DND-41 (cell line): ENCODE measurements at regions not wholly inside any gene's neighbourhood (a gene's known extent, or its start where the extent isn't known, plus 50 kb on each side); places are given as distances from the start of the nearest gene placed in this dataset.
"Not testable (repeated sequence)": the region's sequence is repeated elsewhere in the genome, so short reads cannot be mapped to it uniquely, and the experiment has no call there.

Experiments used
- ATAC-seq: fragments of 200-7000 bp; cut with Tn5 transposase; 3 replicates; pipeline ENCODE4 v1.9.1; 2021; ENCODE audit warnings: low read depth; ENCODE audit not compliant: insufficient read depth
- DNase-seq: peaks from one replicate; pipeline ENCODE4 v3.0.0-alpha.2; 2020
- H2AFZ ChIP-seq: 2 replicates; pipeline ENCODE4 v1.6.0; 2012; ENCODE audit warnings: low read depth, low read length
- H3K27ac ChIP-seq: 2 replicates; pipeline ENCODE4 v1.5.1; 2012; ENCODE audit warnings: low read length, inconsistent platforms
- H3K27me3 ChIP-seq: fragments of 200-600 bp; sonication (generic); 2 replicates; pipeline ENCODE4 v1.6.0; 2012; ENCODE audit warnings: low read length, mild to moderate bottlenecking, inconsistent platforms; ENCODE audit not compliant: insufficient read depth, poor library complexity
- H3K36me3 ChIP-seq: 2 replicates; pipeline ENCODE4 v1.5.1; 2012; ENCODE audit warnings: low read length, inconsistent platforms; ENCODE audit not compliant: insufficient read depth
- H3K4me1 ChIP-seq: 2 replicates; pipeline ENCODE4 v1.5.1; 2012; ENCODE audit warnings: mild to moderate bottlenecking, low read length; ENCODE audit not compliant: insufficient read depth
- H3K4me2 ChIP-seq: 2 replicates; pipeline ENCODE4 v1.6.0; 2012; ENCODE audit warnings: mild to moderate bottlenecking, moderate library complexity, low read length, inconsistent platforms; ENCODE audit not compliant: insufficient read depth
- H3K4me3 ChIP-seq, 2 experiments: fragments of 200-600 bp in 1 of 2; shearing (Covaris generic) in 1 of 2; 2 replicates each; pipeline ENCODE4 v1.5.1; 2012 to 2016; ENCODE audit warnings: inconsistent platforms in 2 of 2, low read length in 2 of 2, mild to moderate bottlenecking in 2 of 2, low read depth in 1 of 2, moderate library complexity in 1 of 2
- H3K79me2 ChIP-seq: 2 replicates; pipeline ENCODE4 v1.6.0; 2012; ENCODE audit warnings: low read length, inconsistent platforms; ENCODE audit not compliant: insufficient read depth
- H3K9ac ChIP-seq: 2 replicates; pipeline ENCODE4 v1.6.0; 2012; ENCODE audit warnings: low read depth, mild to moderate bottlenecking, inconsistent platforms, low read length, moderate library complexity
- H3K9me3 ChIP-seq: 2 replicates; pipeline ENCODE4 v1.5.1; 2012; ENCODE audit warnings: low read length, moderate library complexity, mild to moderate bottlenecking, inconsistent platforms; ENCODE audit not compliant: insufficient read depth, severe bottlenecking
- H4K20me1 ChIP-seq: 2 replicates; pipeline ENCODE4 v1.6.0; 2012; ENCODE audit warnings: low read length; ENCODE audit not compliant: insufficient read depth

- H3K9ac ChIP-seq, H3K4me1 ChIP-seq, H3K9me3 ChIP-seq, H3K36me3 ChIP-seq, DNase-seq, H3K27ac ChIP-seq, H3K4me3 ChIP-seq, H3K27me3 ChIP-seq, H2AFZ ChIP-seq, H3K4me2 ChIP-seq, H4K20me1 ChIP-seq, H3K79me2 ChIP-seq, ATAC-seq: not testable (repeated sequence)
Observed at GRCh38 chr16:29133681-29134430, 149.0 kb downstream of the LAT start.

DNA sequence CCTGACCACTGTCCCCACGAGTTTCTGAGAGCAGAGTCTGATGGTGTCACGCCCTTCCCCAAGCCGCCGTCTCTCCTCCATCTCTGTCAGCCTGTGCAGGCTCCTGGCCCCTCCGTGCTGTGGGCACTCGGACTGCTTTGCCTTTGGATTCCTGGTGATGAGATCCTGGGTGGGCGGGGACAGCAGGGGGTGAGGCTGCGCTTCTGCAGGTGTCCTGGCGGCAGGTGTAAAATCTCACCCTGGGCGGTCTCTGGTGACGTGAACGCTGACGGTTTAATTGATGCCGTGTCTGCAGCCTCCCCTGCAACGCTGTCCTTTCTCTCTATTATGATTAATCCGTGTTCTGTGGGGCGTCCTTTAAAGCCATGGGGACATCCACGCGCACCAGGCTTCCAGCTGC, 148.0 kb downstream of the LAT start:
- not testable (repeated sequence) for H2AFZ ChIP-seq, H3K9ac ChIP-seq, DNase-seq, H4K20me1 ChIP-seq, ATAC-seq, H3K4me2 ChIP-seq, H3K36me3 ChIP-seq, H3K27ac ChIP-seq, H3K4me1 ChIP-seq, H3K4me3 ChIP-seq, H3K9me3 ChIP-seq, H3K27me3 ChIP-seq, H3K79me2 ChIP-seq

GRCh38 chr16:29132444-29132843, 147.6 kb downstream of the LAT start:
- H3K36me3 ChIP-seq, H3K4me2 ChIP-seq, H3K27ac ChIP-seq, H3K79me2 ChIP-seq, H3K9ac ChIP-seq, ATAC-seq, DNase-seq, H4K20me1 ChIP-seq, H3K27me3 ChIP-seq, H3K4me3 ChIP-seq, H3K4me1 ChIP-seq, H3K9me3 ChIP-seq, H2AFZ ChIP-seq: not testable (repeated sequence)

- not testable (repeated sequence) for H3K4me2 ChIP-seq, H2AFZ ChIP-seq, H3K79me2 ChIP-seq, H3K36me3 ChIP-seq, H4K20me1 ChIP-seq, H3K4me3 ChIP-seq, H3K27me3 ChIP-seq, H3K4me1 ChIP-seq, DNase-seq, H3K9me3 ChIP-seq, H3K9ac ChIP-seq, H3K27ac ChIP-seq, ATAC-seq
Observed at GRCh38 chr16:29130901-29131851, 146.3 kb downstream of the LAT start.

- not testable (repeated sequence) for H2AFZ ChIP-seq, H3K4me1 ChIP-seq, H3K4me2 ChIP-seq, H3K9me3 ChIP-seq, H4K20me1 ChIP-seq, H3K9ac ChIP-seq, H3K27ac ChIP-seq, DNase-seq, H3K36me3 ChIP-seq, ATAC-seq, H3K27me3 ChIP-seq, H3K4me3 ChIP-seq, H3K79me2 ChIP-seq
Observed at GRCh38 chr16:29130131-29130711, 145.4 kb downstream of the LAT start.

- H3K9me3 ChIP-seq, H3K36me3 ChIP-seq, H3K79me2 ChIP-seq, H3K4me3 ChIP-seq, H3K4me1 ChIP-seq, H3K4me2 ChIP-seq, DNase-seq, H2AFZ ChIP-seq, H3K9ac ChIP-seq, ATAC-seq, H4K20me1 ChIP-seq, H3K27ac ChIP-seq, H3K27me3 ChIP-seq: not testable (repeated sequence)
Observed at GRCh38 chr16:29129458-29130038, 144.7 kb downstream of the LAT start.

DNA sequence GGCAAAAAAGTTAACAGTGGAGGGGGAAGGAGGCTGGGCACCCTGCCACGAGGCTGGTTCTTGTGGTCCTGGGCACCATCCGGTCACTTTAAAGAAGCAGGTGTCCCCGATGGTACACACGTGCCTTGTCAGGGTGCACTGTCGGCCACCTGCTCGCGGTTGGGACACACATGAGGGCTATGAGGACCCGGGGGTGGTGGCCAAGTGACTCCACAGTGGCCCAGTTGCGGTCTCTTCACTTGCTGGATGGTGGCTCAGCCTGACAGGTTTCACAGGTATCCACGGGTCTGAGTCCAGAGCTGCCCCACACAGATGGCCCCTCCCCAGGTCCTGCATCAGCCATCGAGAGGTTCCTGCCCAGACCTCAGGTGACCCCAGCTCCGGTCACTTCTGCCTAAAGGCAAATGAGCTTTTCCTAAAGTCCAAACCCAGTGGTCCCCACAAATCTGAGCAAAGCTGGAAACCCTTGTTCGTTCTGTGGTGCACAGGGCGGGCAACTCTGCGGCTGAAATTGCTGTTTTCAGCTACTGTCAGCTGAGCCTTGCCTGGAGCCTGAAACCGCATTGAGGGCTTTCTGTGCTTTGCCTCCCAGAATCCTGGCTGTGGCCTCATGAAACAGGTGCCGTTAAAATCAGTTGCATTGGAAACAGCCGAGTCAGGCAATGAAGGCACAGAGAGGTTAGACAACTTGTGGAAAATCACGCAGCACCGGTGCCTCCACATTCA, 144.0 kb downstream of the LAT start:
- not testable (repeated sequence) for H2AFZ ChIP-seq, H3K27me3 ChIP-seq, ATAC-seq, H3K4me1 ChIP-seq, H3K9ac ChIP-seq, H3K79me2 ChIP-seq, H3K4me3 ChIP-seq, DNase-seq, H4K20me1 ChIP-seq, H3K27ac ChIP-seq, H3K36me3 ChIP-seq, H3K4me2 ChIP-seq, H3K9me3 ChIP-seq
